PC-9 (cell line): ENCODE measurements at regions not wholly inside any gene's neighbourhood (a gene's known extent, or its start where the extent isn't known, plus 50 kb on each side); places are given as distances from the start of the nearest gene placed in this dataset.

Source experiments
- CTCF ChIP-seq: fragments of 200-600 bp; sonication (generic); conservative IDR thresholded peaks from 2 replicates; pipeline ENCODE4 v1.6.1; 2017; ENCODE audit warnings: mixed run types, antibody characterized with exemption, mild to moderate bottlenecking, moderate library complexity
- EZH2 ChIP-seq: fragments of 200-600 bp; sonication (generic); IDR thresholded peaks from 2 replicates; pipeline ENCODE4 v1.8.0; 2017; ENCODE audit warnings: antibody characterized with exemption, low read depth

- TF ChIP-seq CTCF, result no peak
- TF ChIP-seq EZH2, result no peak
Measured at GRCh38 chr14:105887692-105888091, 361.3 kb downstream of the TMEM121 start.
